NT2/D1 (cell line): ENCODE measurements at regions not wholly inside any gene's neighbourhood (a gene's known extent, or its start where the extent isn't known, plus 50 kb on each side); places are given as distances from the start of the nearest gene placed in this dataset.

Source experiments
- SUZ12 ChIP-seq: IDR thresholded peaks from 2 replicates; pipeline ENCODE4 v1.6.1; 2011; ENCODE audit not compliant: insufficient read length, insufficient read depth; ENCODE audit errors: extremely low read depth
- YY1 ChIP-seq: IDR thresholded peaks from 2 replicates; pipeline ENCODE4 v1.6.1; 2011; ENCODE audit not compliant: insufficient read length, insufficient read depth
- ZNF274 ChIP-seq: IDR thresholded peaks from 2 replicates; pipeline ENCODE4 v1.6.1; 2011; ENCODE audit warnings: mild to moderate bottlenecking, low read depth, low read length

DNA sequence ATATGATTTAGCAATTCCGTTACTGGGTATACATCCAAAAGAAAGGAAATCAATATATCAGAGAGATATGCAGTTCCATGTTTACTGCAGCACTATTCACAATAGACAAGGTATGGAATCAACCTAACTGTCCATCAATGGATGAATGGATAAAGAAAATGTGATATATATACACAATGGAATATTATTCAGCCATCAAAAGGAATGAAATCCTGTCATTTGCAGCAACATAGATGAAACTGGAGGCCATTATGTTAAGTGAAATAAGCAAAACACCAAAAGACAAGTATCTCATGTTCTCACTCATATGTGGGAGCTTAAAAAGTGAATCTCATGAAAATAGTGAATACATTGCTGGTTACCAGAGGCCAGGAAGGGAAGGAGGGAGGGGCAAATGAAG is 390.8 kb downstream of the ZFHX3 start:
- TF ChIP-seq ZNF274 (no peak), YY1 (no peak), SUZ12 (no peak)
